Neuronal stem cell (in vitro differentiated cells): ENCODE measurements at regions not wholly inside any gene's neighbourhood (a gene's known extent, or its start where the extent isn't known, plus 50 kb on each side); places are given as distances from the start of the nearest gene placed in this dataset.
"Not testable (repeated sequence)": the region's sequence is repeated elsewhere in the genome, so short reads cannot be mapped to it uniquely, and the experiment has no call there.

Source experiments
- DNase-seq: peaks from one replicate; pipeline ENCODE4 v3.0.0-alpha.2; 2013; ENCODE audit warnings: low spot score
- H2AFZ ChIP-seq: one replicate; pipeline ENCODE4 v1.6.1; 2013; ENCODE audit warnings: mild to moderate bottlenecking, low read length, inconsistent platforms
- H2AK5ac ChIP-seq: 2 replicates; pipeline ENCODE4 v1.6.1; 2013; ENCODE audit warnings: low read depth, mild to moderate bottlenecking, inconsistent platforms, low read length, moderate library complexity, mixed read lengths
- H2BK120ac ChIP-seq: 2 replicates; pipeline ENCODE4 v1.6.1; 2013; ENCODE audit warnings: low read depth, mild to moderate bottlenecking, inconsistent platforms, low read length, moderate library complexity, mixed read lengths
- H2BK12ac ChIP-seq: one replicate; pipeline ENCODE4 v1.6.1; 2013; ENCODE audit warnings: low read length, inconsistent platforms
- H2BK15ac ChIP-seq: 2 replicates; pipeline ENCODE4 v1.6.1; 2013; ENCODE audit warnings: mild to moderate bottlenecking, low read length, inconsistent platforms, mixed read lengths
- H2BK5ac ChIP-seq: one replicate; pipeline ENCODE4 v1.6.1; 2013; ENCODE audit warnings: inconsistent platforms, mild to moderate bottlenecking, low read length, moderate library complexity
- H3K14ac ChIP-seq: one replicate; pipeline ENCODE4 v1.6.1; 2013; ENCODE audit warnings: low read length, inconsistent platforms
- H3K18ac ChIP-seq: 2 replicates; pipeline ENCODE4 v1.6.1; 2013; ENCODE audit warnings: low read length, inconsistent platforms
- H3K23ac ChIP-seq: 2 replicates; pipeline ENCODE4 v1.6.1; 2013; ENCODE audit warnings: low read depth, mild to moderate bottlenecking, mixed read lengths, low read length, inconsistent platforms; ENCODE audit not compliant: poor library complexity
- H3K27ac ChIP-seq: replicated peaks from 3 replicates; pipeline ENCODE4 v1.5.1; 2013; ENCODE audit warnings: low read length, inconsistent platforms
- H3K27me3 ChIP-seq, 3 experiments: 2 replicates each; pipeline ENCODE4 v1.6.1; 2013; ENCODE audit warnings: low read length in 3 of 3, mild to moderate bottlenecking in 2 of 3, inconsistent platforms in 1 of 3, low read depth in 1 of 3, mixed read lengths in 1 of 3, moderate library complexity in 1 of 3; ENCODE audit not compliant: control insufficient read depth in 3 of 3, insufficient read depth in 3 of 3
- H3K36me3 ChIP-seq, 2 donors: replicated peaks in 1 of 2; 2 replicates each; pipeline ENCODE4 v1.6.1; 2013; ENCODE audit warnings: low read length in 2 of 2; ENCODE audit not compliant: control insufficient read depth in 2 of 2, insufficient read depth in 2 of 2
- H3K4ac ChIP-seq: 2 replicates; pipeline ENCODE4 v1.6.1; 2013; ENCODE audit warnings: inconsistent platforms, mild to moderate bottlenecking, low read length, moderate library complexity
- H3K4me1 ChIP-seq, 2 donors: 1 replicate in 1 of 2; 2 replicates in 1 of 2; pipeline ENCODE4 v1.6.1; 2013; ENCODE audit warnings: low read length in 2 of 2, low read depth in 1 of 2; ENCODE audit not compliant: control insufficient read depth in 2 of 2, insufficient read depth in 1 of 2
- H3K4me2 ChIP-seq: one replicate; pipeline ENCODE4 v1.6.1; 2013; ENCODE audit warnings: mild to moderate bottlenecking, low read length, inconsistent platforms; ENCODE audit not compliant: insufficient read depth, poor library complexity, severe bottlenecking
- H3K4me3 ChIP-seq, 2 donors: 2 replicates each; pipeline ENCODE4 v1.5.1; 2013; ENCODE audit warnings: low read length in 2 of 2, mild to moderate bottlenecking in 2 of 2, inconsistent platforms in 1 of 2, moderate library complexity in 1 of 2
- H3K79me1 ChIP-seq: one replicate; pipeline ENCODE4 v1.6.1; 2013; ENCODE audit warnings: low read depth, mild to moderate bottlenecking, inconsistent platforms, low read length, moderate library complexity
- H3K9ac ChIP-seq: one replicate; pipeline ENCODE4 v1.6.1; 2013; ENCODE audit warnings: mild to moderate bottlenecking, low read depth, low read length, inconsistent platforms; ENCODE audit not compliant: poor library complexity
- H3K9me3 ChIP-seq, 2 donors: replicated peaks in 1 of 2; 2 replicates each; pipeline versions ENCODE3 to v1.6.1; 2013; ENCODE audit warnings: low read length in 2 of 2, mild to moderate bottlenecking in 2 of 2, inconsistent platforms in 1 of 2, low read depth in 1 of 2, mixed read lengths in 1 of 2, moderate library complexity in 1 of 2; ENCODE audit not compliant: control insufficient read depth in 2 of 2, insufficient read depth in 1 of 2
- H4K8ac ChIP-seq: one replicate; pipeline ENCODE4 v1.6.1; 2013; ENCODE audit warnings: low read depth, mild to moderate bottlenecking, inconsistent platforms, low read length, moderate library complexity
- H4K91ac ChIP-seq: one replicate; pipeline ENCODE4 v1.6.1; 2013; ENCODE audit warnings: low read length, low read depth, mild to moderate bottlenecking, inconsistent platforms; ENCODE audit not compliant: poor library complexity
- WGBS, 2 donors: extraction: QIAGEN DNeasy Blood & Tissue Kit; methylation state at CpG; one replicate each; pipeline ENCODE4 v1.1.7; 2013; ENCODE audit warnings: missing lambda C conversion rate in 2 of 2, mixed read lengths in 1 of 2; ENCODE audit not compliant: insufficient read length in 2 of 2, insufficient replicate concordance in 1 of 2; ENCODE audit errors: extremely low coverage in 2 of 2; 5-methylcytosine and 5-hydroxymethylcytosine counted together

DNA sequence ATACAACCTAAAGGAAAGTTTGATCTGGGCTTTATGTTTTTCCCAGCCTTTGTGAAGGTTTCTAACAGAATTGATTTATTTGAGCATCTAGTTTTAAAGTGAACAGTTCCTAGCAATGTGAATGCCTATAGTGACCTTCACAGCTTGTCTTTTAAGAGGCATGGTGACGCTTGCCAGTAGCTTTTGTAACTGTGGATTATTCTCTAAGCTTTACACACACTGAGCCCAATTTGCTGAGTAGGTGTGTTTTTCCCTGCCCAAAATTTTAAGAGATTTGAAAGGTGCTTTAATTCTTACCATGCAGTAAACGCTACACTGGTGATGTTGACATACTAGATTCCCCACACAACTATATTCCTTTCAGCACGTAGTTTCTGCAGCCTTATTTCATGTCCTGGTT lies 420.2 kb upstream of the AKR1E2 start:
- Histone ChIP-seq H4K8ac (no peak overlapping the region), H3K27me3 (no peaks in the 10 kb centered on the region), H2AK5ac (no peak overlapping the region), H3K27ac (no peak overlapping the region), H4K91ac (no peak overlapping the region), H3K23ac (no peak overlapping the region), H2BK120ac (no peak overlapping the region), H3K4ac (no peak overlapping the region), H2BK15ac (no peak overlapping the region), H3K4me1 (no peaks in the 10 kb centered on the region), H2BK12ac (no peak overlapping the region), H3K9ac (no peak overlapping the region), H3K18ac (no peak overlapping the region), H3K9me3 (no peaks in the 10 kb centered on the region), H3K14ac (no peak overlapping the region), H3K4me2 (no peak overlapping the region), H2BK5ac (no peak overlapping the region), H2AFZ (peak overlapping the region; percentile 13), H3K79me1 (no peaks in the 10 kb centered on the region), H3K36me3 (no peaks in the 10 kb centered on the region), H3K4me3 (no peak overlapping the region)
- WGBS, 2 donors = no CpG with 5 or more reads among the region's 3 CpGs
- no peak for DNase-seq

DNA sequence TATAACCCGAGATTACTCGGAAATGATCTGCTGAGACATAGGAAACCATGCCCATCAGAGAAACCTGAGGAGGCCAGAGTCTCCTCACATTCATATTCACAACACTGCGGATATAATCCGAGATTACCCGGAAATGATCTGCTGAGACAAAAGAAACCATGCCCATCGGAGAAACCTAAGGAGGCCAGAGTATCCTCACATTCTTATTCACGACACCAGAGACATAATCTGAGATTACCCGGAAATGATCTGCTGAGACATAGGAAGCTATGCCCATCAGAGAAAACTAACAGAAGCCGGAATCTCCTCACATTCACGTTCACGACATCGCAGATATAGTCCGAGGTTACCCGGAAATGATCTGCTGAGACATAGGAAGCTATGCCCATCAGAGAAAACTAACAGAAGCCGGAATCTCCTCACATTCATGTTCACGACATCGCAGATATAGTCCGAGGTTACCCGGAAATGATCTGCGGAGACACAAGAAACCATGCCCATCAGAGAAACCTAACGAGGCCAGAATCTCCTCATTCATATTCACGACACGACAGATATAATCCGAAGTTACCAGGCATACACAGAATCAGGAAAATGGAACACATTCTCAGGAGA lies 422.3 kb upstream of the AKR1E2 start:
- Histone ChIP-seq H2AK5ac (no peak overlapping the region), H3K18ac (no peak overlapping the region), H4K91ac (no peak overlapping the region), H3K9ac (no peak overlapping the region), H3K4me2 (no peak overlapping the region), H2BK12ac (no peak overlapping the region), H3K9me3 (no peaks in the 10 kb centered on the region), H3K27me3 (no peaks in the 10 kb centered on the region), H3K4me1 (no peaks in the 10 kb centered on the region), H3K4ac (no peak overlapping the region), H3K23ac (no peak overlapping the region), H2AFZ (no peak overlapping the region), H2BK120ac (no peak overlapping the region), H3K36me3 (no peaks in the 10 kb centered on the region), H4K8ac (no peak overlapping the region), H3K14ac (no peak overlapping the region), H2BK15ac (no peak overlapping the region), H2BK5ac (no peak overlapping the region), H3K79me1 (no peaks in the 10 kb centered on the region), H3K4me3 (no peak overlapping the region), H3K27ac (no peak overlapping the region)
- DNase-seq = no peak
- WGBS, 2 donors = no CpG with 5 or more reads among the region's 24 CpGs

DNA sequence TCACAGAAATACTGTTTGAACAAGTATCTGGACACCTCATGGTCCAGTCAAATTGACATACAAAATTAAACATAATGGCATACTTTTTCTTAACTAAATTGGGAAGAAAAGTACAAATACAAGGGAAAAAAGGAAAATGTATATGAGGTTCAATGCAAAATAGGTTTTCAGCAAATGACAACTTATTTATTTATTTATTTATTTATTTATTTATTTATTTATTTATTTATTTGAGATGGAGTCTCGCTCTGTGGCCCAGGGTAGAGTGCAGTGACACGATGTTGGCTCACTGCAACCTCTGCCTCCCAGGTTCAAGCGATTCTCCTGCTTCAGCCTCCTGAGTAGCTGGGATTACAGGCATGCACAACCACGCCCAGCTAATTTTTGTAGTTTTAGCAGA lies 424.9 kb upstream of the AKR1E2 start:
- DNase-seq, H3K27me3 ChIP-seq, H3K9ac ChIP-seq, H3K27ac ChIP-seq, H2BK5ac ChIP-seq, H3K79me1 ChIP-seq, H3K4me3 ChIP-seq, H4K91ac ChIP-seq, H3K18ac ChIP-seq, H2BK120ac ChIP-seq, H3K4ac ChIP-seq, H2BK12ac ChIP-seq, H2BK15ac ChIP-seq, H3K4me2 ChIP-seq, H3K23ac ChIP-seq, H4K8ac ChIP-seq, H3K36me3 ChIP-seq, H2AK5ac ChIP-seq, H3K14ac ChIP-seq, H3K9me3 ChIP-seq, H3K4me1 ChIP-seq: not testable (repeated sequence)
- H2AFZ ChIP-seq = peak overlapping the region; percentile 35
- WGBS, 2 donors = no CpG with 5 or more reads among the region's 4 CpGs

DNA sequence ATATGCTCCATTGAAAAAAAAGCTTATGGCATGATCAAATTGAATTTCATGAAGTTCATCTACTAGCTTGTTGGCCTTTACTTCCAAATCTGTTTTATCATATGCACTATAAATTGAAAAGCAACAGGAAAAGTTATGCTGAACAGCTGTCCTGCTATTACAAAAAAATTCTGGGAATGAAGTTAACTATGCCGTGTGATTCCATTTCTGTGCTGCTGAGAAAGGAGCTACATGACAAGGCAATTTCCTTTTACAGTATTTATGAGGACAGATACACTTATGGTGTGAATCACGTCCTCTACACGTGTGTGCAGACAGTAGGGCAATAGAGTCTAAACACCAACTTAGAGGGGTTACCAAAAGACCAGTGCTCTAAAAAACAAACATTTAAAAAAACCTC lies 426.5 kb upstream of the AKR1E2 start:
- Histone ChIP-seq H3K4me2 (no peak overlapping the region), H3K9me3 (no peaks in the 10 kb centered on the region), H2AFZ (no peak overlapping the region), H3K36me3 (no peaks in the 10 kb centered on the region), H3K79me1 (no peaks in the 10 kb centered on the region), H3K4ac (no peak overlapping the region), H3K14ac (no peak overlapping the region), H3K27me3 (no peaks in the 10 kb centered on the region), H2BK12ac (no peak overlapping the region), H3K23ac (no peak overlapping the region), H3K18ac (no peak overlapping the region), H3K9ac (no peak overlapping the region), H3K27ac (no peak overlapping the region), H3K4me1 (no peaks in the 10 kb centered on the region), H4K8ac (no peak overlapping the region), H4K91ac (no peak overlapping the region), H2BK120ac (no peak overlapping the region), H3K4me3 (no peak overlapping the region), H2AK5ac (no peak overlapping the region), H2BK15ac (no peak overlapping the region), H2BK5ac (no peak overlapping the region)
- WGBS, 2 donors = no CpG with 5 or more reads among the region's 3 CpGs
- DNase-seq = no peak
